GM21529 (cell line): ENCODE measurements at regions not wholly inside any gene's neighbourhood (a gene's known extent, or its start where the extent isn't known, plus 50 kb on each side); places are given as distances from the start of the nearest gene placed in this dataset.
"Not testable (repeated sequence)": the region's sequence is repeated elsewhere in the genome, so short reads cannot be mapped to it uniquely, and the experiment has no call there.

Source experiments
- ATAC-seq: cut with Tn5 transposase; IDR thresholded peaks from one replicate; pipeline ENCODE4 v1.9.1; 2021; ENCODE audit not compliant: unreplicated experiment

DNA sequence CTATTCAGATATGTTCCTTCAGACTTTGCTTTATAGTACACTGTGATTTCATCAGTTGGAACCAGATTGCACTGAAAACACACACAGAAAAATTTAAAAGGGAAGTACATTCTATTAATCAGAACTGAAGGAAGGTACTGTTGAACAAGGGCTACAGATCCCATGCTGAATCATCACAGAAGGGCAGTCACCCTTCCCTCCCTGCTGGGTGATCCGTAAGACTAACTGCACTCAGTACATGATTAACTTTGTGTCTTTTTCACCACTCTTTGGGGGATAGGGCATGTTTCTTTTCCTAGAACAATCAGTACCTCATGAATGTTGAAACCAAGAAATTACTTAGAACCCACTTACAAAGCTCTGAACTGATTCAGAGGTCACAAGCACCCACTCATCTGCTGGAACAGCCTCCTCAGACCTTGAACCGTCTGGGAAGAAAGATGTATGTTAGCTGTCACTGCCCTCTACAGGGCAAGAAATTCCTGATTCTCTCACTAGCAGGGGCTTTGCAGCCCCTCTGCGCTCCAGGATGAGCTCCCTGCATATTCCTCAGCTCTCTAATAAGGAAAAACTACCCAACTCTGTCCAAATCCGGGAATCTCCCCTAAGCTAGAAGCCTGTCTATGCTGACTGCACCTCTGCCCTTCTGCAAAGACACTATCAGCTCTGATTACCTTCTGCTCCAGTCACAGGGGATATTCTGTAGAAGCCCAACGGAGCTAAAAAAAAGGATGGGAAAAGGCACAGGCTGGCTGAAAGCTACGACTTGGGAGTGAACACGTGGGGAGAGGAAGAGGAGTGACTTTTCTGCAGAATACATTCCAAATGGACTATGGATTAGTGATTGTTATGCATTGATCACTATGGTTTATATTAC lies 51.0 kb downstream of the IARS1 start:
- ATAC-seq = no peak

- ATAC-seq = no peak
Measured at GRCh38 chr9:92236915-92237314, 56.6 kb downstream of the IARS1 start.

- ATAC-seq = no peak
Measured at GRCh38 chr9:92236465-92236864, 57.0 kb downstream of the IARS1 start.

- no peak for ATAC-seq
Measured at GRCh38 chr9:92234514-92234913, 59.0 kb downstream of the IARS1 start.

DNA sequence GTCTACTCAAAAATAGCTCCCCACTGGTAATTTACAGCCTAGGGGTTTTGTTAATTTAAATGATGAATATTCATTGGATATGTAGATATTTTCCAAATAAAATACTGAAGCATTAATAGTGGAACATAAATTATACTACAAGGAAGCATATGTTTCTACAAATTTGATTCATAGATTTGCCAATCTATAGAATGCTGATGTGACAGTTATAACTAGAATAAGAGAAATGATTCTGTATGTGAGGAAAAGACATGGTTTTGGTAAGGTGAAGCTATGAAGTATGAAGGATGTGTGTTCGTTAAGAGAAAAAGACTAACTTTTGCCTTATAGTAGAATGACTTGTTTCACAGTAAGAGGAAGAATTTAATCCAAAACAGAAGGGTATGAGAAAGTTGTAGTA lies 61.3 kb downstream of the IARS1 start:
- no peak for ATAC-seq

GRCh38 chr9:92228628-92229027 lies 64.9 kb downstream of the IARS1 start:
- ATAC-seq = no peak

DNA sequence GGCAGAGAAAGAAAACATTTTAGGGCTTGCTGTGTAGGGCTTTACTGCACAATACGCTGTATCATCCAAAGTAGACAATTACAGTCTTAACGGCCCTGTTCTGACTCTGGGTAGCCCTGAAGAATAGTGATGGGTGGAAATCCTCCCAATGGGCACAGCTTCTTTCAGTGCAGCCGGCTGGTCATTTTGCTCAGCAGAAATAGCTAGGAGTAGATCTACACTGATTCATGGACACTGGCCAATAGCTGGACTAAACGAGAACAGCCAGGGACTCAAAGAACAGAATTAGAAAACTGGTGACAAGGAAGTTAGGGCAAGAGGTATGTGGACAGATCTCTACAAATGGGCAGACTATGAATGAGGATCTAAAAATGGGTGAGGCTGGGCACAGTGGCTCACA lies 69.3 kb downstream of the IARS1 start:
- ATAC-seq = no peak

- no peak for ATAC-seq
Measured at GRCh38 chr9:92223758-92224157, 69.7 kb downstream of the IARS1 start.

DNA sequence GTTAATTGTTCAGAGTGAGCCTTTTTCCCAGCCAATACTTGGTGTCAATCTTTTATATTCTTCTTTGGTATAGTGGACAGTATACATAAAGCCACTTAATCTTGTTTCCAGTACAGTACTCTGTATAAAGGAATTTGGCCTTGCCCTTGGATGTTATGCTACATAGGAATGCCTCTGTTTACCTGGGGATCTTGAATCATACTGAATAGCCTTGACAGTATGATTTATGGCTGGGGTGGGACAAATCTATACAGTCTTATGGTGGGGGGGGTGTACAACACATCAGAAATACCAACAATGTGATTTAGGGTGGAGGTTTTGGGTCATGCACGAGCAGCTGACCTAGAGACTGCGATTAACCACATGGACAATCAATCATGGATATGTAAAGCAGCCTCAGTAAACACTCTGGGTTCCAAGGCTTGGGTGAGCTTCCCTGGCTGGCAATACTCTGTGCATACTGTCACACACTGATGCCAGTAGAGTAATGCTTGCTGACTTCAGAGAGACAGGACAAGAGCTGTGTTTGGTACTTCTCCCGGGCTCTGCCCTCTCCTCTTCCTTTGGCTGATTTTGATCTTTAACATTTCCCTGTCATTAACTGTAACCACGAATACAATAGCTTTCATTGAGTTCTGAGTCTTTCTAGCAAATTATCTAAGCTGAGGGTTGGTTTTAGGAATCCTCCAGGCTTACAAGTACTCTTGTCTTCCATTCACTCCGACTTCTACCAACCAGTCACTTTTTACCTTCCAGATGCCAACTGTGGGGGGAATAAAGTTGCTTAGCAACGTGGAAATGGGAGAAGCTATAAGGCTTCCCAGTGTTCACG lies 84.6 kb downstream of the IARS1 start:
- no peak for ATAC-seq

- no peak for ATAC-seq
Measured at GRCh38 chr9:92206488-92206887, 87.0 kb downstream of the IARS1 start.

- not testable (repeated sequence) for ATAC-seq
Measured at GRCh38 chr9:92203887-92204286, 88.7 kb upstream of the SPTLC1 start.

- not testable (repeated sequence) for ATAC-seq
Measured at GRCh38 chr9:92198237-92198636, 83.0 kb upstream of the SPTLC1 start.

GRCh38 chr9:92196909-92197308 lies 81.7 kb upstream of the SPTLC1 start:
- ATAC-seq = no peak

- no peak for ATAC-seq
Measured at GRCh38 chr9:92196400-92196799, 81.2 kb upstream of the SPTLC1 start.

- no peak for ATAC-seq
Measured at GRCh38 chr9:92191801-92192200, 76.6 kb upstream of the SPTLC1 start.

DNA sequence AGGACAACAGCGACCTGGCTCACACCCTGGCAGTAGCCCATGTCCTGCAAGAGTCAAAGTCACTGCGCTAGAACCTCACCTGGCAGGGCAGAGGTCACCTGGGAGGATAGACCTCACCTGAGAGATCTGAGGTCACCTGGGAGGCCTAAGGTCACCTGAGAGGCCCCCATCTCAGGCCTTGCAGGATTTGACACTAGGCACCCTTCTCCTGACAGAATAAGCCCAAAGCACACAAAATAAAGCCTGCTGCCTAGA lies 75.2 kb upstream of the SPTLC1 start:
- ATAC-seq = no peak

GRCh38 chr9:92189782-92190535 lies 74.7 kb upstream of the SPTLC1 start:
- no peak for ATAC-seq

DNA sequence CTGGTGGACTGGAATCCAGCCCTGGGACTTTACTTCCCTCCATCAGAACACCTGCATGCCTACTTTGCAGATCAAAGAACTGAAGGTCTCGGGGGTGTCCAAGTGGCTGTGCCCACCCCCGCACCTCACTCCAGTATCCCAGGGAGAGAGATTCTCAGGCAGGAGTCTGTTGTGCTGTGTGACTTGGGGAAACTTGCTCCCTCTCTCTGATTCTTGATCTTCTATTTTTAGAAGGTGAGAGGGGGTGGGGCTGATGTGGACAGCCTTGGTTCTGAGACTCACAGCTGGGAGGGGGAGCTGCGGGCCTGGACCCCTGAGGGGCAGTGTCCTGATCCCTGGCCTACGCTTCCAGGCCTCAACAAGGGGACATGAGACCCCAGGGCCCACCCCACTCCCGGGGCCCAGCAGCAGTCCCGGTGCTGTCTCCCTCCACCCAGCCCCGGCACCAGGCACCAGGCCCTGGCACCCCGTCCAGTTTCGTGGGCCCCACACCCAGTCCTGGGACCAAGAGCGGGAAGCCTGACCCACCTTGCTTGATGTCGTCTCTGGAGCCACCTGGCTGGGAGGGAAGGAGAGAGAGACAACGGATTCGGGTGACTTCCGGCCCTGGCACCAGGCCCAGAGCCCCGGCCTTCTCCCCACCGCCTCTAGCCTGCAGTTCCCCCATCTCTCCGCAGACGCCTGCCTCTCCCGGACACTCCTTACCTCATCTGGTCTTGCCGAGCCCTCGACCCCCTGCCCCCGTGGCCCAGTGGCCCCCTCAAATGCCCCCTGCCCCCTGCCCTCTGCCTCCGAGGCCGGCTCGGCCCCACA lies 74.0 kb upstream of the SPTLC1 start:
- ATAC-seq = no peak

DNA sequence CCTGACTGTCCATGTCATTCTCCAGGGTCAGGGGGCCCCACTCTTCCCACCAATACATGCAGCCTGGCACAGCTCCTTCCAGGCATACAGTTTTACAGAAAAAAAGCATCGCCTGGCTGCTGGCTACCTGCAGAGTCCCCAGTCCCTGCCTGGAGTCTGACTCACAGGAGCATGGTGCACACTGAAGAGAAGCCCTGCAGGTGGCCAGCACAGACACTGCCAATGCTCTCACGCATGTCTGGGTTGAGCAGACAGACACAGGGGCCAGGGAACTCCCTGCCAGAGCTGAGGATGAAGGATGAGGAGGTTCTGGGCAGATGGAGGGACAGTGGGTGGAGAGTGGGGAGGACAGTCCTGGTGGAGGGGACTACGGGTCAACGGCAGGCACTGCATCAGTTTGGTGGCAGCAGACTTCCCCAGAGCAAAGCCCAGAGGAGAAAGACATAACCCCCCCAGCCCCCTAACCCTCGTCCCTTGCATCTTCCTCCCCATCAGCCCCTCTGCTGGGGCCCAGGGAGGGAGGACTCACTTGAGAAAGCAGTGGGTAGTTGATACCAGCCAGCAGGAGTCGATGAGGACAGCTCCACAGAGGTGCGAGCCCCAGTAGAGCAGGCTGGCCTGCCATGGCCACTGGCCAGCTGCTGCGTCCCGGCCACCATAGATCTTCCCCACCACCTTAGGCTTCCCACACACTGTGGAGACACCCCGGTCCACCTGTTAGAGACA lies 72.9 kb upstream of the SPTLC1 start:
- no peak for ATAC-seq

GRCh38 chr9:92187390-92187789 lies 72.2 kb upstream of the SPTLC1 start:
- no peak for ATAC-seq
